Ascending aorta (tissue), 2 donors: ENCODE measurements at regions not wholly inside any gene's neighbourhood (a gene's known extent, or its start where the extent isn't known, plus 50 kb on each side); places are given as distances from the start of the nearest gene placed in this dataset.
A peak's percentile ranks its signal among the peaks of the same experiment; 100 is the strongest.

Source experiments
- DNase-seq, 2 donors: peaks; one replicate each; pipeline ENCODE4 v3.0.0-alpha.2; 2019; ENCODE audit warnings: low spot score in 2 of 2
- H3K27ac ChIP-seq, 2 donors: fragments of 200-600 bp; sonication (generic); one replicate each; pipeline ENCODE4 v1.5.1; 2016 to 2017; ENCODE audit warnings: mild to moderate bottlenecking in 1 of 2
- H3K27me3 ChIP-seq: fragments of 200-600 bp; sonication (generic); one replicate; pipeline ENCODE4 v1.5.1; 2017
- H3K36me3 ChIP-seq, 2 donors: fragments of 200-600 bp; sonication (generic); one replicate each; pipeline ENCODE4 v1.5.1; 2016
- H3K4me1 ChIP-seq, 2 donors: fragments of 200-600 bp; sonication (generic); one replicate each; pipeline ENCODE4 v1.5.1; 2016 to 2017; ENCODE audit warnings: mild to moderate bottlenecking in 1 of 2
- H3K4me3 ChIP-seq, 2 donors: fragments of 200-600 bp; sonication (generic); one replicate each; pipeline ENCODE4 v1.5.1; 2016 to 2017; ENCODE audit warnings: mild to moderate bottlenecking in 1 of 2
- H3K9me3 ChIP-seq, 2 donors: fragments of 200-600 bp; sonication (generic); one replicate each; pipeline ENCODE4 v1.5.1; 2016
- intact Hi-C: fragments of 100-400 bp; cut with DNase I; formaldehyde crosslinking; loops from one replicate; pipeline ENCODE4 v1.15.1; 2023
- TF ChIP-seq, protein P1 (sequence below), 3 experiments: fragments of 200-600 bp in 2 of 3; fragments of 450-650 bp in 1 of 3; sonication (generic) in 2 of 3; IDR thresholded peaks; one replicate each; pipeline ENCODE4 v1.5.1; 2016 to 2019; ENCODE audit warnings: antibody characterized with exemption in 3 of 3, mild to moderate bottlenecking in 1 of 3, moderate library complexity in 1 of 3

DNA sequence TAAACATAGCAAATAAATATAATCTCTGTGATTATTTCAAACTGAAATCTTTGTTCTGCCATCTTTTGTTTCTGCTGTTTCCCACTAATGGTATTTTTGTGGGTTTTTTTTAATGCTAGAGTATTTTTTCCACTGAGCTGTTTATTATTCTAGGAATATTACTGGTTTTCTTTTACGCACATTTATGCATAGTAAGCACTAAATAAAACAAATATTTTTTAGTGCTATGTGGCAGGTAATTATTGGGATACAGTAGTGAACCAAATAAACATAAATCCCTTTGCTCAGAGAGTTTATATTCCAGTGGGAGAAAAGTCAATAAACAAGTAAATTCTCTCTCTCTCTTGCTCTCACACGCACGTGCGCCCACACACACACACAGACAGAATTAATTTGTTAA, 397.4 kb downstream of the PRDM5 start:
- no peaks in the 10 kb centered on the region for H3K27me3 ChIP-seq
- no peak overlapping the region for H3K27ac ChIP-seq
- H3K4me1 ChIP-seq = no peaks in the 10 kb centered on the region
- DNase-seq = no peak
- intact Hi-C loops = no loop called here
- H3K36me3 ChIP-seq = no peaks in the 10 kb centered on the region
- H3K4me3 ChIP-seq = no peak overlapping the region
- TF ChIP-seq, protein P1, sequence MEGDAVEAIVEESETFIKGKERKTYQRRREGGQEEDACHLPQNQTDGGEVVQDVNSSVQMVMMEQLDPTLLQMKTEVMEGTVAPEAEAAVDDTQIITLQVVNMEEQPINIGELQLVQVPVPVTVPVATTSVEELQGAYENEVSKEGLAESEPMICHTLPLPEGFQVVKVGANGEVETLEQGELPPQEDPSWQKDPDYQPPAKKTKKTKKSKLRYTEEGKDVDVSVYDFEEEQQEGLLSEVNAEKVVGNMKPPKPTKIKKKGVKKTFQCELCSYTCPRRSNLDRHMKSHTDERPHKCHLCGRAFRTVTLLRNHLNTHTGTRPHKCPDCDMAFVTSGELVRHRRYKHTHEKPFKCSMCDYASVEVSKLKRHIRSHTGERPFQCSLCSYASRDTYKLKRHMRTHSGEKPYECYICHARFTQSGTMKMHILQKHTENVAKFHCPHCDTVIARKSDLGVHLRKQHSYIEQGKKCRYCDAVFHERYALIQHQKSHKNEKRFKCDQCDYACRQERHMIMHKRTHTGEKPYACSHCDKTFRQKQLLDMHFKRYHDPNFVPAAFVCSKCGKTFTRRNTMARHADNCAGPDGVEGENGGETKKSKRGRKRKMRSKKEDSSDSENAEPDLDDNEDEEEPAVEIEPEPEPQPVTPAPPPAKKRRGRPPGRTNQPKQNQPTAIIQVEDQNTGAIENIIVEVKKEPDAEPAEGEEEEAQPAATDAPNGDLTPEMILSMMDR (IDR thresholded peaks at IDR 0.05) = no peak
- H3K9me3 ChIP-seq = no peaks in the 10 kb centered on the region

DNA sequence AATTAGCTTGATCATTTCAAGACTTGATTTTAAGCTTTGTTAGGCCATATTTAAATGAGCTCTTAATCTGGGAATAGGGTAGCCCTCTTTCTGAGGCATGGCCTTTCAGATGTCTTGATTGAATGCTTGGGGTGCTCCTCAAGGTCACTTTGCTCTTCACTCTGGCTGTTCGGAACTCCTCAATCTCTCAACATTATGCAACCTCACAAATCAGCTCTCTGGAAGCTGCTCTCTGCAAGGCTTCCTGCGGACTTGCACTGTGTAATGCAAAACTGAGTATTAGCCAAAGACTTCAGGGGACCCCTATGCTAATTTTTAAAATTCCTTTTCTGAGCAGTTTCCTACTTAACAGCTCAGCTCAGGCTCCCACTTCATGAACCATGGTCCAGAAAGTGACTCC, 398.3 kb downstream of the PRDM5 start:
- H3K36me3 ChIP-seq = no peaks in the 10 kb centered on the region
- H3K4me1 ChIP-seq = no peaks in the 10 kb centered on the region
- no peak overlapping the region for H3K27ac ChIP-seq
- no peak overlapping the region for H3K4me3 ChIP-seq
- no peak for DNase-seq
- intact Hi-C loops = no loop called here
- TF ChIP-seq, protein P1 (IDR thresholded peaks at IDR 0.05) = no peak
- no peaks in the 10 kb centered on the region for H3K27me3 ChIP-seq
- H3K9me3 ChIP-seq = no peaks in the 10 kb centered on the region

DNA sequence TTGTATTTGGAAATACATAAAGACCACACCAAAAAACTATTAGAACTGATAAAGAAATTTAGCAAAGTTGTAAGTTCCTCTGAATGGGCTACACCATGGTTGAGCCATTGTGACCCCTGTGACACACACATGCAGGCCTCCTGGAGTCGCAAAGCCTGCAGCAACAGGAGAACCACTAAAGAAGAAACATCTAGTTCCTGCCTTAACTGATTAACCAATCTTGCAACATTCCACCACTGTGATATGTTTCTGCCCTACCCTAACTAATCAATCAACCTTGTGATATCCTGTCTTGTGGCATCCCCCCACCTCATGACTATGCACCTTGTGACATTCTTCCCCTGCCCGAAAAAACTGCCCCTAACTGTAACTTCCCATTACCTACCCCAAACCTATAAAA, 401.8 kb downstream of the PRDM5 start:
- Histone ChIP-seq H3K4me3 (no peak overlapping the region), H3K36me3 (no peaks in the 10 kb centered on the region), H3K9me3 (no peaks in the 10 kb centered on the region), H3K27me3 (no peaks in the 10 kb centered on the region), H3K4me1 (no peaks in the 10 kb centered on the region), H3K27ac (no peak overlapping the region)
- intact Hi-C loops = no loop called here
- TF ChIP-seq, protein P1 (IDR thresholded peaks at IDR 0.05) = no peak
- DNase-seq = no peak

DNA sequence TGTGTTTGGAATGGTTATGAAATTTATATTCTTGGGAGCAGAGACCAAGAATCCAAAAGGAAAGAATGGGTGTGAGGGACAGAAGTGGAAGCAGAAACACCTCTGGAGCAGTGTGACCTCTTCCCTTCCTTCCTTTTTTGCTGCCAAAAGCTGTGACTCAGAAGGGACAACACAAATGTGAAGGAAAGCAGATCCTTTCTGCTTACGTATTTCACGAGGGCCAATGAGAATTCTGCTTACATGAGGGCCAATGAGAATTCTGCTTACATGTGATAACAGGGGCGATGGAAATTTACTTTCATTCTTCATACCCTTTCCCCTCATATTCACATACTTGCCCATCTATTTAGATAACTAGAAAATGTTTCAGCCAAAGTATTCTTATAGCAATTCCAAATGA, 404.6 kb downstream of the PRDM5 start:
- H3K27ac ChIP-seq = peak overlapping the region; percentile 16 to 35
- intact Hi-C loops = loop anchor here (5.0 kb wide), 1 partner anchor 404 kb away; the partner anchor contains the start of gene PRDM5
- peak in 1 of 2 donors; percentile 73 for DNase-seq
- peak overlapping the region; percentile 43 to 48 for H3K4me3 ChIP-seq
- H3K4me1 ChIP-seq = no peaks in the 10 kb centered on the region
- no peaks in the 10 kb centered on the region for H3K36me3 ChIP-seq
- TF ChIP-seq, protein P1 (IDR thresholded peaks at IDR 0.05) = no peak
- H3K9me3 ChIP-seq = no peaks in the 10 kb centered on the region
- H3K27me3 ChIP-seq = no peaks in the 10 kb centered on the region

DNA sequence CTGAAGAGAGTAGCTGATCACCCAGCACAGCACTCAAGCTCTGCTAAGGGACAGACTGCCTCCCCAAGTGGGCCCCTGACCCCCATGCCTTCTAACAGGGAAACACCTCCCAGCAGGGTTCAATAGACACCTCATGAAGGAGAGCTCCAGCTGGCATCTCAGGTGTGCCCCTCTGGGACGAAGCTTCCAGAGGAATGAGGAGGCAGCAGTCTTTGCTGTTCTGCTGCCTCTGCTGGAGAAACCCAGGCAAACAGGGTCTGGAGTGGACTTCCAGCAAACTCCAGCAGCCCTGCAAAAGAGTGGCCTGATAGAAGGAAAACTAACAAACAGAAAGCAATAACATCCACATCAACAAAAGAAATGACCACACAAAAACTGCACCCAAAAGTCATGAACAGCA, 412.8 kb downstream of the PRDM5 start:
- H3K27ac ChIP-seq = no peak overlapping the region
- TF ChIP-seq, protein P1 (IDR thresholded peaks at IDR 0.05) = no peak
- H3K9me3 ChIP-seq = peaks cover 0 to 6% of the 10 kb centered on the region in 2 donors
- intact Hi-C loops = no loop called here
- H3K36me3 ChIP-seq = no peaks in the 10 kb centered on the region
- DNase-seq = no peak
- H3K4me3 ChIP-seq = no peak overlapping the region
- no peaks in the 10 kb centered on the region for H3K4me1 ChIP-seq
- no peaks in the 10 kb centered on the region for H3K27me3 ChIP-seq

DNA sequence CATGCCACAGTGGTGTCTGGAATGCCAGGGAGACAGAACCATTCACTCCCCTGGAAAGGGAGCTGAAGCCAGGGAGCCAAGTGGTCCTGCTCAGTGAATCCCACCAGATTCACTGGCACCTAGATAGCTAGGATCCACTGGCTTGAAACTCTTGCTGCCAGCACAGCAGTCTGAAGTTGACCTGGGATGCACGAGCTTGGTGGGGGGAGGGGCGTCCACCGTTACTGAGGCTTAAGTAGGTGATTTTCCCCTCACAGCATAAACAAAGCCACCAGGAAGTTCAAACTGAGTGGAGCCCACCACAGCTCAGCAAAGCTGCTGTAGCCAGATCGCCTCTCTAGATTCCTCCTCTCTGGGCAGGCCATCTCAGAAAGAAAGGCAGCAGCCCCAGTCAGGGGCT, 413.3 kb downstream of the PRDM5 start:
- no peak overlapping the region for H3K27ac ChIP-seq
- DNase-seq = no peak
- no peaks in the 10 kb centered on the region for H3K4me1 ChIP-seq
- no peaks in the 10 kb centered on the region for H3K27me3 ChIP-seq
- H3K9me3 ChIP-seq = peaks cover 0 to 6% of the 10 kb centered on the region in 2 donors
- intact Hi-C loops = no loop called here
- no peaks in the 10 kb centered on the region for H3K36me3 ChIP-seq
- no peak overlapping the region for H3K4me3 ChIP-seq
- TF ChIP-seq, protein P1 (IDR thresholded peaks at IDR 0.05) = no peak
